ENCODE measurements at regions not wholly inside any gene's neighbourhood (a gene's known extent, or its start where the extent isn't known, plus 50 kb on each side); places are given as distances from the start of the nearest gene placed in this dataset.

GRCh38 chr1:14303011-14303410, 295.5 kb upstream of the KAZN start:
- TF ChIP-seq MAX (IDR thresholded peaks at IDR 0.05), result no peak
- TF ChIP-seq TCF12 (IDR thresholded peaks at IDR 0.05; ENCODE audit: low read depth), result no peak
- no peak for TF ChIP-seq CREB1 (IDR thresholded peaks at IDR 0.05; ENCODE audit: low read depth)
- no peak for TF ChIP-seq TAF1 (IDR thresholded peaks at IDR 0.05; ENCODE audit: low read depth)
- TF ChIP-seq TEAD4 (IDR thresholded peaks at IDR 0.05), result no peak

GRCh38 chr1:14304381-14304865, 294.1 kb upstream of the KAZN start:
- TF ChIP-seq TAF1 (IDR thresholded peaks at IDR 0.05; ENCODE audit: low read depth) (no peak), EGR1 (IDR thresholded peaks at IDR 0.05) (no peak)

- TF ChIP-seq NFIC (IDR thresholded peaks at IDR 0.05), result no peak
- no peak for TF ChIP-seq MAX (IDR thresholded peaks at IDR 0.05)
- TF ChIP-seq EGR1 (IDR thresholded peaks at IDR 0.05), result no peak
- no peak for TF ChIP-seq RAD21 (IDR thresholded peaks at IDR 0.05; ENCODE audit: low read depth)
- TF ChIP-seq CREB1 (IDR thresholded peaks at IDR 0.05; ENCODE audit: low read depth), result no peak
- no peak for TF ChIP-seq TAF1 (IDR thresholded peaks at IDR 0.05; ENCODE audit: low read depth)
- TF ChIP-seq TEAD4 (IDR thresholded peaks at IDR 0.05), result no peak
- TF ChIP-seq REST (IDR thresholded peaks at IDR 0.05; ENCODE audit: low read depth), result no peak
- no peak for TF ChIP-seq TCF12 (IDR thresholded peaks at IDR 0.05; ENCODE audit: low read depth)
- no peak for TF ChIP-seq FOXM1 (IDR thresholded peaks at IDR 0.05; ENCODE audit: borderline replicate concordance, low read depth)
- no peak for TF ChIP-seq YY1 (IDR thresholded peaks at IDR 0.05; ENCODE audit: low read depth)
- TF ChIP-seq USF1 (IDR thresholded peaks at IDR 0.05), result no peak
- TF ChIP-seq ZBTB7A (IDR thresholded peaks at IDR 0.05; ENCODE audit: low read depth), result no peak
- TF ChIP-seq EP300 (IDR thresholded peaks at IDR 0.05; ENCODE audit: borderline replicate concordance), result no peak
- TF ChIP-seq CEBPB (IDR thresholded peaks at IDR 0.05), result no peak
These were observed 290.0 kb upstream of the KAZN start for GRCh38 chr1:14308460-14308859.

GRCh38 chr1:14309984-14310383, 288.5 kb upstream of the KAZN start:
- no peak for TF ChIP-seq YY1 (IDR thresholded peaks at IDR 0.05; ENCODE audit: low read depth)
- TF ChIP-seq MAX (IDR thresholded peaks at IDR 0.05), result no peak
- no peak for TF ChIP-seq CREB1 (IDR thresholded peaks at IDR 0.05; ENCODE audit: low read depth)
- no peak for TF ChIP-seq TCF12 (IDR thresholded peaks at IDR 0.05; ENCODE audit: low read depth)
- no peak for TF ChIP-seq TAF1 (IDR thresholded peaks at IDR 0.05; ENCODE audit: low read depth)
- no peak for TF ChIP-seq EP300 (IDR thresholded peaks at IDR 0.05; ENCODE audit: borderline replicate concordance)
- TF ChIP-seq TEAD4 (IDR thresholded peaks at IDR 0.05), result no peak
- TF ChIP-seq REST (IDR thresholded peaks at IDR 0.05; ENCODE audit: low read depth), result no peak
- TF ChIP-seq USF1 (IDR thresholded peaks at IDR 0.05), result no peak

GRCh38 chr1:14310476-14310875, 288.0 kb upstream of the KAZN start:
- no peak for TF ChIP-seq ZBTB7A (IDR thresholded peaks at IDR 0.05; ENCODE audit: low read depth)
- no peak for TF ChIP-seq FOXM1 (IDR thresholded peaks at IDR 0.05; ENCODE audit: borderline replicate concordance, low read depth)

GRCh38 chr1:14313731-14314431, 284.6 kb upstream of the KAZN start:
- TF ChIP-seq REST (IDR thresholded peaks at IDR 0.05; ENCODE audit: low read depth) (no peak), NFIC (IDR thresholded peaks at IDR 0.05) (no peak), TEAD4 (IDR thresholded peaks at IDR 0.05) (no peak), CREB1 (IDR thresholded peaks at IDR 0.05; ENCODE audit: low read depth) (no peak), TCF12 (IDR thresholded peaks at IDR 0.05; ENCODE audit: low read depth) (no peak), YY1 (IDR thresholded peaks at IDR 0.05; ENCODE audit: low read depth) (no peak), RAD21 (IDR thresholded peaks at IDR 0.05; ENCODE audit: low read depth) (no peak), FOXM1 (IDR thresholded peaks at IDR 0.05; ENCODE audit: borderline replicate concordance, low read depth) (no peak), MAX (IDR thresholded peaks at IDR 0.05) (no peak), ZBTB7A (IDR thresholded peaks at IDR 0.05; ENCODE audit: low read depth) (no peak), EP300 (IDR thresholded peaks at IDR 0.05; ENCODE audit: borderline replicate concordance) (no peak), USF1 (IDR thresholded peaks at IDR 0.05) (no peak), EGR1 (IDR thresholded peaks at IDR 0.05) (no peak), TAF1 (IDR thresholded peaks at IDR 0.05; ENCODE audit: low read depth) (no peak), CEBPB (IDR thresholded peaks at IDR 0.05) (no peak)
